ENCODE measurements at regions not wholly inside any gene's neighbourhood (a gene's known extent, or its start where the extent isn't known, plus 50 kb on each side); places are given as distances from the start of the nearest gene placed in this dataset.

- Histone ChIP-seq H3K4me2 (ENCODE audit: low read length) (no peak overlapping the region), H3K9me3 (ENCODE audit: control insufficient read depth in 1 of 2, insufficient read depth in 1 of 2, low read depth in 1 of 2, low read length in 2 of 2) (no peaks in the 10 kb centered on the region), H3K27me3 (ENCODE audit: insufficient read depth, low read length) (no peaks in the 10 kb centered on the region), H3K4me1 (ENCODE audit: control insufficient read depth in 1 of 2, insufficient read depth in 2 of 2, low read length in 2 of 2) (no peaks in the 10 kb centered on the region), H3K79me2 (ENCODE audit: insufficient read depth, low read length) (no peaks in the 10 kb centered on the region), H2AFZ (ENCODE audit: low read depth, low read length, poor library complexity, severe bottlenecking) (no peak overlapping the region), H3K4me3 (replicated peaks in 1 of 2; ENCODE audit: low read depth in 1 of 2, low read length in 2 of 2) (no peak overlapping the region), H3K27ac (ENCODE audit: low read depth, low read length) (no peak overlapping the region), H3K9me2 (ENCODE audit: insufficient read depth) (peaks cover 3% of the 10 kb centered on the region; the same call in 1 of the 2 replicates), H4K20me1 (ENCODE audit: insufficient read depth) (no peaks in the 10 kb centered on the region), H3K9ac (ENCODE audit: low read length) (no peak overlapping the region), H3K36me3 (ENCODE audit: control insufficient read depth in 1 of 2, insufficient read depth in 2 of 2, low read length in 2 of 2) (no peaks in the 10 kb centered on the region)
- DNase-seq (ENCODE audit: low read depth, low spot score) = no peak
- ATAC-seq = no peak; the same call in 1 of the 2 replicates
- TF ChIP-seq ZBTB33 (IDR thresholded peaks at IDR 0.05; ENCODE audit: extremely low read depth, insufficient replicate concordance, low read length) (no peak), EZH2phosphoT487 (IDR thresholded peaks at IDR 0.05; ENCODE audit: borderline replicate concordance) (no peak), POLR2A (IDR thresholded peaks at IDR 0.05; ENCODE audit: borderline replicate concordance, extremely low read depth, insufficient read depth, insufficient read length) (no peak), POLR2AphosphoS5 (IDR thresholded peaks at IDR 0.05; ENCODE audit: low read depth, low read length) (no peak), REST (IDR thresholded peaks at IDR 0.05; ENCODE audit: low read depth) (no peak), JUND (IDR thresholded peaks at IDR 0.05) (no peak), EZH2 (IDR thresholded peaks at IDR 0.05) (no peak), CTCF (IDR thresholded peaks at IDR 0.05 in 2 of 3, conservative IDR thresholded peaks at IDR 0.05 in 1 of 3; ENCODE audit: borderline replicate concordance in 1 of 3, insufficient read depth in 1 of 3, low read depth in 2 of 3, low read length in 2 of 3) (no peak), ELF1 (IDR thresholded peaks at IDR 0.05; ENCODE audit: borderline replicate concordance, low read depth) (no peak), ZNF274 (IDR thresholded peaks at IDR 0.05; ENCODE audit: low read depth, low read length) (no peak), ZFX (IDR thresholded peaks at IDR 0.05) (no peak), SRF (IDR thresholded peaks at IDR 0.05; ENCODE audit: low read depth) (no peak), CBX3 (IDR thresholded peaks at IDR 0.05; ENCODE audit: low read depth) (no peak), EGR1 (IDR thresholded peaks at IDR 0.05; ENCODE audit: low read depth) (no peak)
- ChIA-PET CTCF (no interaction called here), RAD21 (ENCODE audit: low non-redundant PET in 1 of 2, low total read pairs in 2 of 2, uncharacterized antibody in 2 of 2, unreplicated experiment in 2 of 2) (no interaction called here), POLR2A (no interaction called here)
- intact Hi-C loops (cut with micrococcal nuclease) = no loop called here
- no TSS peak for BruUV-seq (replicated peaks)
These were observed 461.2 kb upstream of the TMEFF2 start for GRCh38 chr2:192655916-192656315.

Data from HCT116 (cell line).